ENCODE measurements at regions not wholly inside any gene's neighbourhood (a gene's known extent, or its start where the extent isn't known, plus 50 kb on each side); places are given as distances from the start of the nearest gene placed in this dataset.

- peak; percentile 25 to 87 for DNase-seq
- no peak overlapping the region for H2AFZ ChIP-seq
- peaks cover 79% of the 10 kb centered on the region for H3K4me1 ChIP-seq (replicated peaks; ENCODE audit: insufficient read depth)
- no peak overlapping the region for H3K27ac ChIP-seq
- H3K27me3 ChIP-seq (ENCODE audit: insufficient read depth, low read depth) = no peaks in the 10 kb centered on the region
- no peaks in the 10 kb centered on the region for H3K36me3 ChIP-seq (ENCODE audit: low read depth)
- no peaks in the 10 kb centered on the region for H4K20me1 ChIP-seq (ENCODE audit: insufficient read depth)
- no peak for TF ChIP-seq CTCF (conservative IDR thresholded peaks at IDR 0.05)
- TF ChIP-seq EZH2 (IDR thresholded peaks at IDR 0.05; ENCODE audit: low read depth) = no peak
- no peak overlapping the region for H3K4me2 ChIP-seq
- CTCF ChIA-PET = no interaction called here
- H3K4me3 ChIP-seq = no peak overlapping the region
- BruUV-seq (replicated peaks) = no TSS peak
- H3F3A ChIP-seq (ENCODE audit: insufficient read depth, low read depth) = peaks cover 41% of the 10 kb centered on the region
- POLR2A ChIA-PET (ENCODE audit: unreplicated experiment) = no interaction called here
- intact Hi-C loops (cut with micrococcal nuclease; ENCODE audit: unreplicated experiment) = loop anchor here (2.0 to 10.0 kb wide), 2 partner anchors 71 to 219 kb away; no protein-coding TSS in a partner anchor
- H3K9me2 ChIP-seq (ENCODE audit: insufficient read depth) = no peaks in the 10 kb centered on the region
- H3K9me3 ChIP-seq (ENCODE audit: insufficient read depth, low read depth) = peaks cover 22% of the 10 kb centered on the region; the same call in 1 of the 2 replicates
- no peaks in the 10 kb centered on the region for H3K79me2 ChIP-seq (ENCODE audit: low read depth)
Observed at GRCh38 chr3:177525987-177526712, 328.9 kb upstream of the TBL1XR1 start.

GRCh38 chr3:177527182-177527581 is 329.9 kb upstream of the TBL1XR1 start:
- CTCF ChIA-PET = no interaction called here
- H4K20me1 ChIP-seq (ENCODE audit: insufficient read depth) = no peaks in the 10 kb centered on the region
- no peak overlapping the region for H3K4me3 ChIP-seq
- TF ChIP-seq EZH2 (IDR thresholded peaks at IDR 0.05; ENCODE audit: low read depth) = no peak
- no peak for TF ChIP-seq CTCF (conservative IDR thresholded peaks at IDR 0.05)
- no peaks in the 10 kb centered on the region for H3K9me2 ChIP-seq (ENCODE audit: insufficient read depth)
- POLR2A ChIA-PET (ENCODE audit: unreplicated experiment) = no interaction called here
- H3K4me2 ChIP-seq = no peak overlapping the region
- H3K27me3 ChIP-seq (ENCODE audit: insufficient read depth, low read depth) = no peaks in the 10 kb centered on the region
- intact Hi-C loops (cut with micrococcal nuclease; ENCODE audit: unreplicated experiment) = loop anchor here (10.0 kb wide), 1 partner anchor 218 kb away; no protein-coding TSS in a partner anchor
- no peaks in the 10 kb centered on the region for H3K79me2 ChIP-seq (ENCODE audit: low read depth)
- no peak overlapping the region for H2AFZ ChIP-seq
- DNase-seq = no peak
- no peaks in the 10 kb centered on the region for H3K36me3 ChIP-seq (ENCODE audit: low read depth)
- H3K9me3 ChIP-seq (ENCODE audit: insufficient read depth, low read depth) = peaks cover 22% of the 10 kb centered on the region; the same call in 1 of the 2 replicates
- H3K4me1 ChIP-seq (replicated peaks; ENCODE audit: insufficient read depth) = peaks cover 70% of the 10 kb centered on the region
- no TSS peak for BruUV-seq (replicated peaks)
- peaks cover 41% of the 10 kb centered on the region for H3F3A ChIP-seq (ENCODE audit: insufficient read depth, low read depth)
- H3K27ac ChIP-seq = no peak overlapping the region

- no TSS peak for BruUV-seq (replicated peaks)
- H2AFZ ChIP-seq = peak overlapping the region; percentile 66
- peaks cover 57% of the 10 kb centered on the region for H3K4me1 ChIP-seq (replicated peaks; ENCODE audit: insufficient read depth)
- intact Hi-C loops (cut with micrococcal nuclease; ENCODE audit: unreplicated experiment) = loop anchor here (10.0 kb wide), 1 partner anchor 216 kb away; no protein-coding TSS in a partner anchor
- peak; percentile 11 to 83 for DNase-seq
- H3K27me3 ChIP-seq (ENCODE audit: insufficient read depth, low read depth) = no peaks in the 10 kb centered on the region
- peaks cover 22% of the 10 kb centered on the region; the same call in 1 of the 2 replicates for H3K9me3 ChIP-seq (ENCODE audit: insufficient read depth, low read depth)
- CTCF ChIA-PET = interaction anchor here (0.6 kb wide), 1 partner anchor 129 kb away, joined by 3 read pairs; no protein-coding TSS in a partner anchor
- no peaks in the 10 kb centered on the region for H4K20me1 ChIP-seq (ENCODE audit: insufficient read depth)
- POLR2A ChIA-PET (ENCODE audit: unreplicated experiment) = interaction anchor here (0.6 kb wide), 2 partner anchors 28 to 49 kb away, joined by 3 to 7 read pairs; no protein-coding TSS in a partner anchor
- H3K79me2 ChIP-seq (ENCODE audit: low read depth) = no peaks in the 10 kb centered on the region
- no peaks in the 10 kb centered on the region for H3K36me3 ChIP-seq (ENCODE audit: low read depth)
- no peak for TF ChIP-seq CTCF (conservative IDR thresholded peaks at IDR 0.05)
- TF ChIP-seq EZH2 (IDR thresholded peaks at IDR 0.05; ENCODE audit: low read depth) = no peak
- no peak overlapping the region for H3K4me3 ChIP-seq
- peak overlapping the region; percentile 54 for H3K27ac ChIP-seq
- H3K4me2 ChIP-seq = peak overlapping the region; percentile 37
- peaks cover 32% of the 10 kb centered on the region for H3F3A ChIP-seq (ENCODE audit: insufficient read depth, low read depth)
- H3K9me2 ChIP-seq (ENCODE audit: insufficient read depth) = no peaks in the 10 kb centered on the region
Observed at GRCh38 chr3:177528306-177529070, 331.2 kb upstream of the TBL1XR1 start.

Measured in PC-9 (cell line).